ENCODE measurements at regions not wholly inside any gene's neighbourhood (a gene's known extent, or its start where the extent isn't known, plus 50 kb on each side); places are given as distances from the start of the nearest gene placed in this dataset.

GRCh38 chr7:137146552-137147337 is 196.8 kb downstream of the PTN start:
- no peaks in the 10 kb centered on the region for H3K9me3 ChIP-seq
- TF ChIP-seq POLR2A (IDR thresholded peaks at IDR 0.05) (no peak), CTCF (IDR thresholded peaks at IDR 0.05) (no peak)
- H3K27ac ChIP-seq: no peak overlapping the region
- H3K36me3 ChIP-seq: no peaks in the 10 kb centered on the region
- ATAC-seq (no peak), DNase-seq (no peak)
- intact Hi-C loops (cut with DNase I): no loop called here
- H3K4me1 ChIP-seq: no peaks in the 10 kb centered on the region
- WGBS (ENCODE audit: insufficient coverage, low coverage, low lambda C conversion rate, missing lambda C conversion rate): 67% methylated on average over 8 of the region's 8 CpGs
- no peak overlapping the region for H3K4me3 ChIP-seq
- H3K27me3 ChIP-seq: no peaks in the 10 kb centered on the region

DNA sequence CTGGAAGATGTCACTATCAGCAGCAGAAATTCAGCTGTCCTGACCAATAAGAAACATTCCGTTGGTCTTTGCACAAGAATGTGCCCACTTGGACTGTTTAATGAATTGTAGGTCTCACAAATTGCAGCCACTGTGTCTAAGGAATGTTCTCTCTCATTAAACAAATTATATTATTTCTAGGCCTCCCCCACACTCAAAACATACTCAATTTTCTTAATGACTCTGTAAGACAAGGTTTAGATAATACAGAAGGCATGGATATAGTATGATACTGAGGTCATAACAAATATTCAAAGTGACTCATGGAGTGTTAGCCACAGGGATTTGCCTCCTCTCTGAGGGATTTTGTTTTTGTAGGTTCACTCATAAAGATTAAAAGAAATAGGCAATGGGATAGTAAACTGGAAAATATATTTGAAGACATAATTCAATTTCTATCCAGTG is 197.5 kb downstream of the PTN start:
- Histone ChIP-seq H3K36me3 (no peaks in the 10 kb centered on the region), H3K4me3 (no peak overlapping the region), H3K4me1 (no peaks in the 10 kb centered on the region), H3K27ac (no peak overlapping the region), H3K27me3 (no peaks in the 10 kb centered on the region), H3K9me3 (no peaks in the 10 kb centered on the region)
- WGBS (ENCODE audit: insufficient coverage, low coverage, low lambda C conversion rate, missing lambda C conversion rate): 56% methylated on average over 1 of the region's 1 CpG
- DNase-seq (no peak), ATAC-seq (no peak)
- intact Hi-C loops (cut with DNase I): no loop called here
- TF ChIP-seq POLR2A (IDR thresholded peaks at IDR 0.05): no peak
- no peak for TF ChIP-seq CTCF (IDR thresholded peaks at IDR 0.05)

DNA sequence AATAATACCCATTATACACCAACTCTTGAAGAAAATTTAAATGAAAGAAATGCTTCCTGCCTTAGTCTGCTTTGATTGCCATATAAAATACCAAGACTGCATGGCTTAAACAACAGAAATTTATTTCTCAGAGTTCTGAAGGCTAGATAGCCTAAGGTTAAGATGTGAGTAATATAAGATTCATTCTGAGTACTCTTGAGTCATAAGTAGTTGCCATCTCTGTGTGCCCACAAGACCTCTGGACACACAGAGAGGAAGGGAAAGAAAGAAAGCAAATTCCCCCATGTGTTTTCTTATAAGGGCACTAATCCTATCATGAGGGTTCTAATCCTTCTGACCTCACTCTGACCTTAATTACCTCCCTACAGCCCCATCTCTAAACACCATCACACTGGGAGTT is 201.2 kb downstream of the PTN start:
- intact Hi-C loops (cut with DNase I): no loop called here
- Histone ChIP-seq H3K27ac (no peak overlapping the region), H3K9me3 (no peaks in the 10 kb centered on the region), H3K4me3 (no peak overlapping the region), H3K4me1 (no peaks in the 10 kb centered on the region), H3K36me3 (no peaks in the 10 kb centered on the region), H3K27me3 (no peaks in the 10 kb centered on the region)
- no peak for ATAC-seq
- DNase-seq: no peak
- TF ChIP-seq POLR2A (IDR thresholded peaks at IDR 0.05) (no peak), CTCF (IDR thresholded peaks at IDR 0.05) (no peak)

GRCh38 chr7:137135654-137136350 is 207.7 kb downstream of the PTN start:
- Histone ChIP-seq H3K4me3 (no peak overlapping the region), H3K36me3 (no peaks in the 10 kb centered on the region), H3K27ac (no peak overlapping the region), H3K4me1 (no peaks in the 10 kb centered on the region), H3K27me3 (no peaks in the 10 kb centered on the region), H3K9me3 (no peaks in the 10 kb centered on the region)
- no peak for DNase-seq
- 40% methylated on average over 3 of the region's 3 CpGs for WGBS (ENCODE audit: insufficient coverage, low coverage, low lambda C conversion rate, missing lambda C conversion rate)
- intact Hi-C loops (cut with DNase I): no loop called here
- no peak for ATAC-seq
- no peak for TF ChIP-seq POLR2A (IDR thresholded peaks at IDR 0.05)
- TF ChIP-seq CTCF (IDR thresholded peaks at IDR 0.05): no peak
